A673 (cell line): ENCODE measurements at regions not wholly inside any gene's neighbourhood (a gene's known extent, or its start where the extent isn't known, plus 50 kb on each side); places are given as distances from the start of the nearest gene placed in this dataset.

ENCODE experiments used
- CTCF ChIP-seq: fragments of 300-800, 200-600 bp; sonication (generic); conservative IDR thresholded peaks from 2 replicates; pipeline ENCODE4 v1.5.1; 2017; ENCODE audit warnings: low read depth, mild to moderate bottlenecking, antibody characterized with exemption, low read length, moderate library complexity, mixed read lengths
- EZH2 ChIP-seq: fragments of 200-600 bp; sonication (generic); IDR thresholded peaks from 2 replicates; pipeline ENCODE4 v1.6.1; 2017; ENCODE audit warnings: borderline replicate concordance, low read depth, mild to moderate bottlenecking, mixed read lengths, antibody characterized with exemption, low read length; ENCODE audit not compliant: poor library complexity, severe bottlenecking

- TF ChIP-seq CTCF, result no peak
- TF ChIP-seq EZH2, result no peak
Observed at GRCh38 chr18:26738706-26739105, 126.8 kb downstream of the AQP4 start.
